Natural killer cell (primary cell): ENCODE measurements at regions not wholly inside any gene's neighbourhood (a gene's known extent, or its start where the extent isn't known, plus 50 kb on each side); places are given as distances from the start of the nearest gene placed in this dataset.

Experiments used
- ATAC-seq, 3 donors: fragments of 150-1000 bp in 2 of 3; fragments of 200-7000 bp in 1 of 3; cut with Tn5 transposase; 1 replicate in 1 of 3; 2 replicates in 2 of 3; pipeline ENCODE4 v1.10.0; 2021; ENCODE audit warnings: mild to moderate bottlenecking in 2 of 3, moderate library complexity in 2 of 3
- DNase-seq, 2 donors: peaks; one replicate each; pipeline versions ENCODE4 v3.0.0 to v3.0.0-alpha.2; 2013 to 2021; ENCODE audit warnings: mixed read lengths in 1 of 2
- H3K27ac ChIP-seq: one replicate; pipeline ENCODE4 v1.5.1; 2013; ENCODE audit warnings: mild to moderate bottlenecking, low read length
- H3K27me3 ChIP-seq: one replicate; pipeline ENCODE4 v1.6.1; 2013; ENCODE audit warnings: low read length; ENCODE audit not compliant: control insufficient read depth, insufficient read depth
- H3K36me3 ChIP-seq: one replicate; pipeline ENCODE4 v1.6.1; 2013; ENCODE audit warnings: low read length; ENCODE audit not compliant: control insufficient read depth, insufficient read depth
- H3K4me1 ChIP-seq: one replicate; pipeline ENCODE4 v1.6.1; 2013; ENCODE audit warnings: low read length; ENCODE audit not compliant: control insufficient read depth, insufficient read depth
- H3K4me3 ChIP-seq: one replicate; pipeline ENCODE4 v1.5.1; 2013; ENCODE audit warnings: low read length
- H3K9me3 ChIP-seq: one replicate; pipeline ENCODE4 v1.6.1; 2013; ENCODE audit warnings: low read length; ENCODE audit not compliant: control insufficient read depth, insufficient read depth
- H3K27ac Mint-ChIP-seq, 2 donors: one replicate each; pipeline ENCODE4 v1.8.0; 2022; ENCODE audit warnings: mild to moderate bottlenecking in 2 of 2, mixed read lengths in 2 of 2, moderate library complexity in 1 of 2
- H3K27me3 Mint-ChIP-seq, 2 donors: one replicate each; pipeline ENCODE4 v1.8.0; 2022; ENCODE audit warnings: low read depth in 2 of 2, mixed read lengths in 2 of 2
- H3K36me3 Mint-ChIP-seq: one replicate; pipeline ENCODE4 v1.8.0; 2022; ENCODE audit warnings: mixed read lengths
- H3K4me1 Mint-ChIP-seq, 2 donors: one replicate each; pipeline ENCODE4 v1.8.0; 2022; ENCODE audit warnings: mixed read lengths in 2 of 2
- H3K4me3 Mint-ChIP-seq: one replicate; pipeline ENCODE4 v1.8.0; 2022; ENCODE audit warnings: mild to moderate bottlenecking, moderate library complexity, mixed read lengths
- H3K9me3 Mint-ChIP-seq, 2 donors: one replicate each; pipeline ENCODE4 v1.8.0; 2022; ENCODE audit warnings: mixed read lengths in 2 of 2
- WGBS: methylation state at CpG from one replicate; pipeline ENCODE4 v1.1.7; 2013; ENCODE audit warnings: missing lambda C conversion rate; ENCODE audit not compliant: insufficient coverage; 5-methylcytosine and 5-hydroxymethylcytosine counted together
- intact Hi-C: fragments of 100-400 bp; cut with micrococcal nuclease; formaldehyde crosslinking; loops from one replicate; pipeline ENCODE4 v1.14.2; 2022
- TF ChIP-seq, protein P1 (sequence below): fragments of 200-600 bp; IDR thresholded peaks from one replicate; pipeline ENCODE4 v1.8.0; 2022; ENCODE audit warnings: antibody characterized with exemption

DNA sequence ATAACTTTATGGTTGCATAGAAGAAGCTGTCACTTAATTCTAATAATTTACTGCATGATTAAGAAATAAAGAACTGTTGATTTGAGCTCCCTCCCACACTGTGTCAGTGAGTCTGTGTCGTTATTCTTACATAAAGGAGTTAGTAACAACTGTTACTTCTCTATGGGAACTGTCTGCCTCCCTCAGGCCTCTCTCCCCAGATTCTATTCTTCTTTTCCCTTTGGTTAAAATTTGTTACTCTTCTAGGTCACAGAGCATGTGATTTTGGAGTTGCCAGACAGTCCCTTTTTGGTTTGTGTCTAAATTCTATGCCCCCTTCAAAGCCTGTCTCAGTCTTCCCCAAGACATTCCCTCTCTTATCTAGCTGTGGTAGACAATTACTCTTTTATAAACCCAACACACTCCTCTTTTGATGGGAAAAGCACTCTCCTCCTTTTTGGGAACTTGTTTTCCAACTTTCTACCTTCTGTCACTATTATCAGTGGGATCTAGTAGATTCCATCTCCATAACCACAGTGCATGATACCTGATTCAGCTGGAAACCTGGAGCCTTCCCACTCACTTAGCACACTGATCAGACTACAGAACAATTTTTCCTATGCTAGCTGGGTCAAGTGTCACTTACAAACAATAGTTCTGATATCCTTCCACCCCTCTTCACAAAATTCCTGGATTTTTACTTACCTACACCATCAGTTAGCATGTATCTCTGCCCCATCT, 422.1 kb upstream of the TGFBR2 start:
- H3K4me1 Mint-ChIP-seq: no peaks in the 10 kb centered on the region
- no peak for DNase-seq
- no peaks in the 10 kb centered on the region for H3K9me3 Mint-ChIP-seq
- no peak overlapping the region for H3K27ac ChIP-seq
- H3K36me3 ChIP-seq: no peaks in the 10 kb centered on the region
- ATAC-seq: no peak
- H3K27me3 ChIP-seq: peaks cover 2% of the 10 kb centered on the region
- H3K27me3 Mint-ChIP-seq: peaks cover 21 to 26% of the 10 kb centered on the region in 2 donors
- H3K4me3 Mint-ChIP-seq: no peak overlapping the region
- no peak overlapping the region for H3K4me3 ChIP-seq
- TF ChIP-seq, protein P1, sequence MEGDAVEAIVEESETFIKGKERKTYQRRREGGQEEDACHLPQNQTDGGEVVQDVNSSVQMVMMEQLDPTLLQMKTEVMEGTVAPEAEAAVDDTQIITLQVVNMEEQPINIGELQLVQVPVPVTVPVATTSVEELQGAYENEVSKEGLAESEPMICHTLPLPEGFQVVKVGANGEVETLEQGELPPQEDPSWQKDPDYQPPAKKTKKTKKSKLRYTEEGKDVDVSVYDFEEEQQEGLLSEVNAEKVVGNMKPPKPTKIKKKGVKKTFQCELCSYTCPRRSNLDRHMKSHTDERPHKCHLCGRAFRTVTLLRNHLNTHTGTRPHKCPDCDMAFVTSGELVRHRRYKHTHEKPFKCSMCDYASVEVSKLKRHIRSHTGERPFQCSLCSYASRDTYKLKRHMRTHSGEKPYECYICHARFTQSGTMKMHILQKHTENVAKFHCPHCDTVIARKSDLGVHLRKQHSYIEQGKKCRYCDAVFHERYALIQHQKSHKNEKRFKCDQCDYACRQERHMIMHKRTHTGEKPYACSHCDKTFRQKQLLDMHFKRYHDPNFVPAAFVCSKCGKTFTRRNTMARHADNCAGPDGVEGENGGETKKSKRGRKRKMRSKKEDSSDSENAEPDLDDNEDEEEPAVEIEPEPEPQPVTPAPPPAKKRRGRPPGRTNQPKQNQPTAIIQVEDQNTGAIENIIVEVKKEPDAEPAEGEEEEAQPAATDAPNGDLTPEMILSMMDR: no peak
- WGBS: no CpG with 5 or more reads among the region's 1 CpG
- H3K36me3 Mint-ChIP-seq: no peaks in the 10 kb centered on the region
- intact Hi-C loops: no loop called here
- no peaks in the 10 kb centered on the region for H3K9me3 ChIP-seq
- H3K4me1 ChIP-seq: no peaks in the 10 kb centered on the region
- no peak overlapping the region for H3K27ac Mint-ChIP-seq

GRCh38 chr3:30185872-30186271, 420.5 kb upstream of the TGFBR2 start:
- no peak for DNase-seq
- H3K27ac ChIP-seq: no peak overlapping the region
- H3K36me3 ChIP-seq: no peaks in the 10 kb centered on the region
- no peaks in the 10 kb centered on the region for H3K4me1 ChIP-seq
- Mint-ChIP-seq H3K4me1 (no peaks in the 10 kb centered on the region), H3K9me3 (no peaks in the 10 kb centered on the region), H3K36me3 (no peaks in the 10 kb centered on the region), H3K27ac (no peak overlapping the region), H3K27me3 (peaks cover 17 to 30% of the 10 kb centered on the region in 2 donors), H3K4me3 (no peak overlapping the region)
- intact Hi-C loops: no loop called here
- TF ChIP-seq, protein P1: no peak
- no peak for ATAC-seq
- H3K9me3 ChIP-seq: no peaks in the 10 kb centered on the region
- H3K4me3 ChIP-seq: no peak overlapping the region
- H3K27me3 ChIP-seq: peaks cover under 1% of the 10 kb centered on the region

- H3K4me1 Mint-ChIP-seq: no peaks in the 10 kb centered on the region
- DNase-seq (no peak), ATAC-seq (no peak)
- no peaks in the 10 kb centered on the region for H3K36me3 ChIP-seq
- intact Hi-C loops: no loop called here
- 57% methylated on average over 3 of the region's 3 CpGs for WGBS
- no peaks in the 10 kb centered on the region for H3K9me3 Mint-ChIP-seq
- no peaks in the 10 kb centered on the region for H3K36me3 Mint-ChIP-seq
- no peak overlapping the region for H3K4me3 ChIP-seq
- no peaks in the 10 kb centered on the region for H3K9me3 ChIP-seq
- H3K27ac ChIP-seq: no peak overlapping the region
- H3K27me3 ChIP-seq: no peaks in the 10 kb centered on the region
- H3K4me3 Mint-ChIP-seq: no peak overlapping the region
- peaks cover 17 to 32% of the 10 kb centered on the region in 2 donors for H3K27me3 Mint-ChIP-seq
- TF ChIP-seq, protein P1: no peak
- H3K4me1 ChIP-seq: no peaks in the 10 kb centered on the region
- no peak overlapping the region for H3K27ac Mint-ChIP-seq
These were observed 419.6 kb upstream of the TGFBR2 start for GRCh38 chr3:30186741-30187219.

- DNase-seq (no peak), ATAC-seq (no peak)
- Histone ChIP-seq H3K36me3 (no peaks in the 10 kb centered on the region), H3K27me3 (no peaks in the 10 kb centered on the region), H3K4me3 (no peak overlapping the region), H3K27ac (no peak overlapping the region), H3K9me3 (no peaks in the 10 kb centered on the region), H3K4me1 (no peaks in the 10 kb centered on the region)
- Mint-ChIP-seq H3K4me1 (no peaks in the 10 kb centered on the region), H3K27me3 (peaks cover 17 to 36% of the 10 kb centered on the region in 2 donors), H3K36me3 (no peaks in the 10 kb centered on the region), H3K27ac (no peak overlapping the region), H3K9me3 (no peaks in the 10 kb centered on the region), H3K4me3 (no peak overlapping the region)
- WGBS: 90% methylated on average over 2 of the region's 2 CpGs
- TF ChIP-seq, protein P1: no peak
- intact Hi-C loops: no loop called here
These were observed 419.0 kb upstream of the TGFBR2 start for GRCh38 chr3:30187366-30187765.
